ENCODE measurements at regions not wholly inside any gene's neighbourhood (a gene's known extent, or its start where the extent isn't known, plus 50 kb on each side); places are given as distances from the start of the nearest gene placed in this dataset.

GRCh38 chr2:21683838-21684237 lies 560.1 kb downstream of the TDRD15 start:
- no peak for TF ChIP-seq CTCF (IDR thresholded peaks at IDR 0.05)
- TF ChIP-seq POLR2AphosphoS5 (IDR thresholded peaks at IDR 0.05) = no peak
- no peak for TF ChIP-seq POLR2A (IDR thresholded peaks at IDR 0.05)
- no peak for TF ChIP-seq EP300 (IDR thresholded peaks at IDR 0.05)
